ENCODE measurements at regions not wholly inside any gene's neighbourhood (a gene's known extent, or its start where the extent isn't known, plus 50 kb on each side); places are given as distances from the start of the nearest gene placed in this dataset.

DNA sequence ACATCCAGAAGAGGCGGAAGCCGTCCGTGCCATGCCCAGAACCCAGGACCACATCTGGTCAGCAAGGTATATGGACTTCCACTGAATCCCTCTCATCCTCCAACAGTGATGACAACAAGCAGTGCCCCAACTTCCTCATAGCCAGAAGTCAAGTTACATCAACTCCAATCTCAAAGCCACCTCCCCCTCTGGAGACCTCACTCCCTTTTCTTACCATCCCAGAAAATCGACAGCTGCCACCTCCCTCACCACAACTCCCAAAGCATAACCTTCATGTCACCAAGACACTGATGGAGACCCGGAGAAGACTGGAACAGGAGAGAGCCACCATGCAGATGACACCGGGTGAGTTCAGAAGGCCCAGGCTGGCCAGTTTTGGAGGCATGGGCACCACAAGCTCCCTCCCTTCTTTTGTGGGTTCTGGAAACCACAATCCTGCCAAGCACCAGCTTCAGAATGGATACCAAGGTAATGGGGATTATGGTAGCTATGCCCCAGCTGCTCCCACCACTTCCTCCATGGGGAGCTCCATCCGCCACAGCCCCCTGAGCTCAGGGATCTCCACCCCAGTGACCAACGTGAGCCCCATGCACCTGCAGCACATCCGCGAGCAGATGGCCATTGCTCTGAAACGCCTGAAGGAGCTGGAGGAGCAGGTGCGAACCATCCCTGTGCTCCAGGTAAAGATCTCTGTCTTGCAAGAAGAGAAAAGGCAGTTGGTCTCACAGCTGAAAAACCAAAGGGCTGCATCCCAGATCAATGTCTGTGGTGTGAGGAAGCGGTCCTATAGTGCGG is 130.3 kb upstream of the DMRT1 start:
- no peak overlapping the region for H3K4me3 ChIP-seq (IDR thresholded peaks at IDR 0.05; ENCODE audit: insufficient read depth, low read depth, low read length)
- no peak overlapping the region for H3K9ac ChIP-seq
- no peaks in the 10 kb centered on the region; the same call in 1 of the 2 replicates for H3K79me2 ChIP-seq (ENCODE audit: insufficient read depth, low read depth)
- H3K36me3 ChIP-seq (ENCODE audit: insufficient read depth): no peaks in the 10 kb centered on the region; the same call in 1 of the 2 replicates
- H3K27ac ChIP-seq: no peak overlapping the region
- H2AFZ ChIP-seq (ENCODE audit: low read depth): no peak overlapping the region
- H4K20me1 ChIP-seq (ENCODE audit: insufficient read depth): no peaks in the 10 kb centered on the region
- no peak overlapping the region for H3K4me2 ChIP-seq
- TF ChIP-seq, protein P1, sequence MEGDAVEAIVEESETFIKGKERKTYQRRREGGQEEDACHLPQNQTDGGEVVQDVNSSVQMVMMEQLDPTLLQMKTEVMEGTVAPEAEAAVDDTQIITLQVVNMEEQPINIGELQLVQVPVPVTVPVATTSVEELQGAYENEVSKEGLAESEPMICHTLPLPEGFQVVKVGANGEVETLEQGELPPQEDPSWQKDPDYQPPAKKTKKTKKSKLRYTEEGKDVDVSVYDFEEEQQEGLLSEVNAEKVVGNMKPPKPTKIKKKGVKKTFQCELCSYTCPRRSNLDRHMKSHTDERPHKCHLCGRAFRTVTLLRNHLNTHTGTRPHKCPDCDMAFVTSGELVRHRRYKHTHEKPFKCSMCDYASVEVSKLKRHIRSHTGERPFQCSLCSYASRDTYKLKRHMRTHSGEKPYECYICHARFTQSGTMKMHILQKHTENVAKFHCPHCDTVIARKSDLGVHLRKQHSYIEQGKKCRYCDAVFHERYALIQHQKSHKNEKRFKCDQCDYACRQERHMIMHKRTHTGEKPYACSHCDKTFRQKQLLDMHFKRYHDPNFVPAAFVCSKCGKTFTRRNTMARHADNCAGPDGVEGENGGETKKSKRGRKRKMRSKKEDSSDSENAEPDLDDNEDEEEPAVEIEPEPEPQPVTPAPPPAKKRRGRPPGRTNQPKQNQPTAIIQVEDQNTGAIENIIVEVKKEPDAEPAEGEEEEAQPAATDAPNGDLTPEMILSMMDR (conservative IDR thresholded peaks at IDR 0.05; ENCODE audit: low read depth, low read length): no peak
- peaks cover 19% of the 10 kb centered on the region for H3K4me1 ChIP-seq (ENCODE audit: low read depth, poor library complexity, severe bottlenecking)
- no peaks in the 10 kb centered on the region for H3K27me3 ChIP-seq (ENCODE audit: insufficient read depth, low read depth)

DNA sequence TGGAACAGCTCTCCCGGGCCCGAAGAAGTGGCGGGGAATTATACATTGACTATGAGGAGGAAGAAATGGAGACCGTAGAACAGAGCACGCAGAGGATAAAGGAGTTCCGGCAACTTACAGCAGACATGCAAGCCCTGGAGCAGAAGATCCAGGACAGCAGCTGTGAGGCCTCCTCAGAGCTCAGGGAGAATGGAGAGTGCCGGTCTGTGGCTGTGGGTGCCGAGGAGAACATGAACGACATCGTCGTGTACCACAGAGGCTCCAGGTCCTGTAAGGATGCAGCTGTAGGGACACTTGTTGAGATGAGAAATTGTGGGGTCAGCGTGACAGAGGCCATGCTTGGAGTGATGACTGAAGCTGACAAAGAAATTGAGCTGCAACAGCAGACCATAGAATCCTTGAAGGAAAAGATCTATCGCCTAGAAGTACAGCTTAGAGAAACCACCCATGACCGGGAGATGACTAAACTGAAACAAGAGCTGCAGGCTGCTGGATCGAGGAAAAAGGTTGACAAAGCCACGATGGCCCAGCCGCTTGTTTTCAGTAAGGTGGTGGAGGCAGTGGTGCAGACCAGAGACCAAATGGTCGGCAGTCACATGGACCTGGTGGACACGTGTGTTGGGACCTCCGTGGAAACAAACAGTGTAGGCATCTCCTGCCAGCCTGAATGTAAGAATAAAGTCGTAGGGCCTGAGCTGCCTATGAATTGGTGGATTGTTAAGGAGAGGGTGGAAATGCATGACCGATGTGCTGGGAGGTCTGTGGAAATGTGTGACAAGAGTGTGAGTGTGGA is 129.5 kb upstream of the DMRT1 start:
- TF ChIP-seq, protein P1 (conservative IDR thresholded peaks at IDR 0.05; ENCODE audit: low read depth, low read length): no peak
- no peak overlapping the region for H3K4me3 ChIP-seq (IDR thresholded peaks at IDR 0.05; ENCODE audit: insufficient read depth, low read depth, low read length)
- H3K36me3 ChIP-seq (ENCODE audit: insufficient read depth): no peaks in the 10 kb centered on the region; the same call in 1 of the 2 replicates
- no peaks in the 10 kb centered on the region for H3K27me3 ChIP-seq (ENCODE audit: insufficient read depth, low read depth)
- H4K20me1 ChIP-seq (ENCODE audit: insufficient read depth): no peaks in the 10 kb centered on the region
- no peaks in the 10 kb centered on the region; the same call in 1 of the 2 replicates for H3K79me2 ChIP-seq (ENCODE audit: insufficient read depth, low read depth)
- H2AFZ ChIP-seq (ENCODE audit: low read depth): no peak overlapping the region
- no peak overlapping the region for H3K27ac ChIP-seq
- peaks cover 17% of the 10 kb centered on the region for H3K4me1 ChIP-seq (ENCODE audit: low read depth, poor library complexity, severe bottlenecking)
- H3K4me2 ChIP-seq: no peak overlapping the region
- no peak overlapping the region for H3K9ac ChIP-seq

- Histone ChIP-seq H4K20me1 (ENCODE audit: insufficient read depth) (no peaks in the 10 kb centered on the region), H3K36me3 (ENCODE audit: insufficient read depth) (no peaks in the 10 kb centered on the region; the same call in 1 of the 2 replicates), H3K4me2 (no peak overlapping the region), H2AFZ (ENCODE audit: low read depth) (no peak overlapping the region), H3K4me3 (IDR thresholded peaks at IDR 0.05; ENCODE audit: insufficient read depth, low read depth, low read length) (no peak overlapping the region), H3K4me1 (ENCODE audit: low read depth, poor library complexity, severe bottlenecking) (peaks cover 17% of the 10 kb centered on the region), H3K9ac (no peak overlapping the region), H3K79me2 (ENCODE audit: insufficient read depth, low read depth) (no peaks in the 10 kb centered on the region; the same call in 1 of the 2 replicates), H3K27ac (no peak overlapping the region), H3K27me3 (ENCODE audit: insufficient read depth, low read depth) (no peaks in the 10 kb centered on the region)
- TF ChIP-seq, protein P1 (conservative IDR thresholded peaks at IDR 0.05; ENCODE audit: low read depth, low read length): no peak
These were observed 128.9 kb upstream of the DMRT1 start for GRCh38 chr9:712643-713042.

- Histone ChIP-seq H3K4me2 (no peak overlapping the region), H3K79me2 (ENCODE audit: insufficient read depth, low read depth) (no peaks in the 10 kb centered on the region; the same call in 1 of the 2 replicates), H2AFZ (ENCODE audit: low read depth) (no peak overlapping the region), H3K4me1 (ENCODE audit: low read depth, poor library complexity, severe bottlenecking) (peaks cover 17% of the 10 kb centered on the region), H4K20me1 (ENCODE audit: insufficient read depth) (no peaks in the 10 kb centered on the region), H3K9ac (no peak overlapping the region), H3K27me3 (ENCODE audit: insufficient read depth, low read depth) (no peaks in the 10 kb centered on the region), H3K27ac (no peak overlapping the region), H3K36me3 (ENCODE audit: insufficient read depth) (no peaks in the 10 kb centered on the region; the same call in 1 of the 2 replicates), H3K4me3 (IDR thresholded peaks at IDR 0.05; ENCODE audit: insufficient read depth, low read depth, low read length) (no peak overlapping the region)
- TF ChIP-seq, protein P1 (conservative IDR thresholded peaks at IDR 0.05; ENCODE audit: low read depth, low read length): no peak
These were observed 128.4 kb upstream of the DMRT1 start for GRCh38 chr9:713091-713490.

All from KMS-11 (cell line).